ENCODE measurements at regions not wholly inside any gene's neighbourhood (a gene's known extent, or its start where the extent isn't known, plus 50 kb on each side); places are given as distances from the start of the nearest gene placed in this dataset.
"Not testable (repeated sequence)": the region's sequence is repeated elsewhere in the genome, so short reads cannot be mapped to it uniquely, and the experiment has no call there.

GRCh38 chr5:100656771-100657170 lies 121.6 kb downstream of the FAM174A start:
- not testable (repeated sequence) for TF ChIP-seq POLR2A (IDR thresholded peaks at IDR 0.05; ENCODE audit: low read depth, low read length); FOXM1 (IDR thresholded peaks at IDR 0.05; ENCODE audit: low read depth, low read length); MXI1 (IDR thresholded peaks at IDR 0.05; ENCODE audit: low read depth, low read length); CTCF (IDR thresholded peaks at IDR 0.05 in 2 of 3, conservative IDR thresholded peaks at IDR 0.05 in 1 of 3; ENCODE audit: control insufficient read depth in 2 of 3, extremely low read depth in 1 of 3, insufficient read depth in 1 of 3, low read depth in 3 of 3, low read length in 3 of 3); YY1 (IDR thresholded peaks at IDR 0.05; ENCODE audit: low read depth, low read length)
